WTC11 (cell line): ENCODE measurements at regions not wholly inside any gene's neighbourhood (a gene's known extent, or its start where the extent isn't known, plus 50 kb on each side); places are given as distances from the start of the nearest gene placed in this dataset.

Experiments used
- ATAC-seq: fragments of 200-7000 bp; cut with Tn5 transposase; 2 replicates; pipeline ENCODE4 v1.10.0; 2021; ENCODE audit warnings: mild to moderate bottlenecking, moderate library complexity
- CTCF ChIA-PET: fragments of 300-600 bp; sonication (Branson Sonifier 250); formaldehyde crosslinking; loops from one replicate; lab custom pipeline; 2021; ENCODE audit warnings: antibody characterized with exemption; lab: Charles Lee
- POLR2A ChIA-PET: fragments of 350-600 bp; sonication (Branson Sonifier 250); formaldehyde crosslinking; loops from one replicate; lab custom pipeline; 2021; ENCODE audit warnings: antibody characterized with exemption; lab: Charles Lee
- DNase-seq: peaks from one replicate; pipeline ENCODE4 v3.0.0; 2021; ENCODE audit warnings: low spot score
- H3K27ac Mint-ChIP-seq: 2 replicates; pipeline ENCODE4 v1.8.0; 2021; ENCODE audit warnings: mixed read lengths
- H3K27me3 Mint-ChIP-seq: 2 replicates; pipeline ENCODE4 v1.8.0; 2021; ENCODE audit warnings: low read depth, mild to moderate bottlenecking, moderate library complexity, mixed read lengths
- H3K36me3 Mint-ChIP-seq: 2 replicates; pipeline ENCODE4 v1.8.0; 2021; ENCODE audit warnings: mixed read lengths
- H3K4me1 Mint-ChIP-seq: 2 replicates; pipeline ENCODE4 v1.8.0; 2022; ENCODE audit warnings: mixed read lengths
- H3K4me3 Mint-ChIP-seq: 2 replicates; pipeline ENCODE4 v1.8.0; 2021; ENCODE audit warnings: mild to moderate bottlenecking, moderate library complexity, mixed read lengths
- H3K9me3 Mint-ChIP-seq: 2 replicates; pipeline ENCODE4 v1.8.0; 2021; ENCODE audit warnings: mixed read lengths
- ARID4B ChIP-seq: sonication (generic); formaldehyde crosslinking; IDR thresholded peaks from 2 replicates; pipeline ENCODE4 v1.8.0; 2023; ENCODE audit warnings: missing genetic modification reagents, mild to moderate bottlenecking, borderline replicate concordance
- MXD4 ChIP-seq: fragments of 250-450 bp; sonication (Bioruptor Pico); IDR thresholded peaks from 2 replicates; pipeline ENCODE4 v1.8.0; 2021; ENCODE audit warnings: mild to moderate bottlenecking, moderate library complexity, borderline replicate concordance
- MYBL2 ChIP-seq: sonication (generic); formaldehyde crosslinking; IDR thresholded peaks from 2 replicates; pipeline ENCODE4 v1.8.1; 2023; ENCODE audit warnings: mild to moderate bottlenecking, moderate library complexity, missing genetic modification reagents
- NFYB ChIP-seq: sonication (generic); formaldehyde crosslinking; conservative IDR thresholded peaks from 2 replicates; pipeline ENCODE4 v1.8.0; 2022; ENCODE audit warnings: low read depth, missing genetic modification reagents
- PREB ChIP-seq: sonication (generic); formaldehyde crosslinking; IDR thresholded peaks from 2 replicates; pipeline ENCODE4 v1.8.1; 2022; ENCODE audit warnings: mild to moderate bottlenecking, missing genetic modification reagents, moderate library complexity, borderline replicate concordance
- PRRX2 ChIP-seq: fragments of 250-450 bp; sonication (Bioruptor Pico); IDR thresholded peaks from 2 replicates; pipeline ENCODE4 v1.8.0; 2021; ENCODE audit warnings: mild to moderate bottlenecking
- RELA ChIP-seq: sonication (generic); formaldehyde crosslinking; IDR thresholded peaks from 2 replicates; pipeline ENCODE4 v1.8.1; 2022; ENCODE audit warnings: missing genetic modification reagents, mild to moderate bottlenecking, borderline replicate concordance
- STAT6 ChIP-seq: sonication (generic); formaldehyde crosslinking; conservative IDR thresholded peaks from 2 replicates; pipeline ENCODE4 v1.8.1; 2023; ENCODE audit warnings: mild to moderate bottlenecking, low read depth, missing genetic modification reagents, moderate library complexity
- TCF7 ChIP-seq: sonication (generic); formaldehyde crosslinking; IDR thresholded peaks from 2 replicates; pipeline ENCODE4 v1.8.0; 2022; ENCODE audit warnings: mild to moderate bottlenecking, low read depth, missing genetic modification reagents, moderate library complexity
- TP53 ChIP-seq: sonication (generic); formaldehyde crosslinking; IDR thresholded peaks from 2 replicates; pipeline ENCODE4 v1.8.1; 2023; ENCODE audit warnings: mild to moderate bottlenecking, missing genetic modification reagents
- ZBTB21 ChIP-seq: sonication (generic); formaldehyde crosslinking; IDR thresholded peaks from 2 replicates; pipeline ENCODE4 v1.8.1; 2023; ENCODE audit warnings: mild to moderate bottlenecking, missing genetic modification reagents, borderline replicate concordance
- ZBTB43 ChIP-seq: sonication (generic); formaldehyde crosslinking; IDR thresholded peaks from 2 replicates; pipeline ENCODE4 v1.8.1; 2023; ENCODE audit warnings: mild to moderate bottlenecking, missing genetic modification reagents
- ZMAT4 ChIP-seq: fragments of 250-450 bp; sonication (Bioruptor Pico); IDR thresholded peaks from 2 replicates; pipeline ENCODE4 v1.9.0; 2021; ENCODE audit warnings: mild to moderate bottlenecking
- ZNF219 ChIP-seq: sonication (generic); formaldehyde crosslinking; IDR thresholded peaks from 2 replicates; pipeline ENCODE4 v1.8.0; 2023; ENCODE audit warnings: missing genetic modification reagents, mild to moderate bottlenecking, borderline replicate concordance
- ZNF317 ChIP-seq: sonication (generic); formaldehyde crosslinking; IDR thresholded peaks from 2 replicates; pipeline ENCODE4 v1.8.1; 2023; ENCODE audit warnings: low read depth, mild to moderate bottlenecking, moderate library complexity, missing genetic modification reagents, borderline replicate concordance
- ZSCAN18 ChIP-seq: fragments of 250-450 bp; sonication (Bioruptor Pico); IDR thresholded peaks from 2 replicates; pipeline ENCODE4 v2.1.2; 2022; ENCODE audit warnings: mild to moderate bottlenecking, moderate library complexity

- Mint-ChIP-seq H3K27ac (no peak overlapping the region), H3K4me1 (no peaks in the 10 kb centered on the region), H3K9me3 (no peaks in the 10 kb centered on the region), H3K36me3 (no peaks in the 10 kb centered on the region), H3K4me3 (no peak overlapping the region), H3K27me3 (no peaks in the 10 kb centered on the region)
- CTCF ChIA-PET, result no interaction called here
- ATAC-seq (no peak), DNase-seq (no peak)
- POLR2A ChIA-PET, result no interaction called here
- TF ChIP-seq ZNF317 (CRISPR knock-in tag), result no peak
Observed at GRCh38 chr3:165406425-165406824, 210.2 kb upstream of the SLITRK3 start.

GRCh38 chr3:165404357-165405027 lies 208.3 kb upstream of the SLITRK3 start:
- TF ChIP-seq ZSCAN18 (no peak), MXD4 (CRISPR knock-in tag) (no peak), ZBTB21 (CRISPR knock-in tag) (no peak), NFYB (CRISPR knock-in tag) (no peak), ZNF219 (no peak), RELA (CRISPR knock-in tag) (no peak), ARID4B (CRISPR knock-in tag) (no peak), ZBTB43 (CRISPR knock-in tag) (no peak), TP53 (no peak), MYBL2 (CRISPR knock-in tag) (no peak), ZMAT4 (CRISPR knock-in tag) (no peak), PRRX2 (CRISPR knock-in tag) (no peak), TCF7 (no peak)
- Mint-ChIP-seq H3K4me1 (no peaks in the 10 kb centered on the region), H3K9me3 (no peaks in the 10 kb centered on the region), H3K4me3 (no peak overlapping the region), H3K27ac (no peak overlapping the region), H3K36me3 (no peaks in the 10 kb centered on the region), H3K27me3 (no peaks in the 10 kb centered on the region)
- ATAC-seq, result no peak
- ChIA-PET CTCF (no interaction called here), POLR2A (no interaction called here)
- no peak for DNase-seq

GRCh38 chr3:165403666-165404065 lies 207.5 kb upstream of the SLITRK3 start:
- Mint-ChIP-seq H3K9me3 (no peaks in the 10 kb centered on the region), H3K4me3 (no peak overlapping the region), H3K4me1 (no peaks in the 10 kb centered on the region), H3K27me3 (no peaks in the 10 kb centered on the region), H3K36me3 (no peaks in the 10 kb centered on the region), H3K27ac (no peak overlapping the region)
- CTCF ChIA-PET, result no interaction called here
- DNase-seq (no peak), ATAC-seq (no peak)
- POLR2A ChIA-PET, result no interaction called here
- TF ChIP-seq PREB, result no peak
- TF ChIP-seq STAT6 (CRISPR knock-in tag), result no peak
